GM21528 (cell line): ENCODE measurements at regions not wholly inside any gene's neighbourhood (a gene's known extent, or its start where the extent isn't known, plus 50 kb on each side); places are given as distances from the start of the nearest gene placed in this dataset.
"Not testable (repeated sequence)": the region's sequence is repeated elsewhere in the genome, so short reads cannot be mapped to it uniquely, and the experiment has no call there.

Experiments
- ATAC-seq: cut with Tn5 transposase; IDR thresholded peaks from one replicate; pipeline ENCODE4 v1.9.1; 2021; ENCODE audit warnings: mild to moderate bottlenecking, moderate library complexity; ENCODE audit not compliant: unreplicated experiment, low FRiP score

- ATAC-seq, result no peak
Measured at GRCh38 chr1:182235952-182236650, 155.5 kb downstream of the GLUL start.

GRCh38 chr1:182235604-182235951 is 156.0 kb downstream of the GLUL start:
- no peak for ATAC-seq

- no peak for ATAC-seq
Measured at GRCh38 chr1:182229921-182230491, 161.6 kb downstream of the GLUL start.

- no peak for ATAC-seq
Measured at GRCh38 chr1:182229451-182229850, 162.1 kb downstream of the GLUL start.

- ATAC-seq, result no peak
Measured at GRCh38 chr1:182227864-182228547, 163.6 kb downstream of the GLUL start.

- no peak for ATAC-seq
Measured at GRCh38 chr1:182226618-182227017, 165.0 kb downstream of the GLUL start.

- ATAC-seq, result not testable (repeated sequence)
Measured at GRCh38 chr1:182225755-182226154, 164.2 kb upstream of the ZNF648 start.

GRCh38 chr1:182221990-182222389 is 160.5 kb upstream of the ZNF648 start:
- not testable (repeated sequence) for ATAC-seq

- ATAC-seq, result not testable (repeated sequence)
Measured at GRCh38 chr1:182221367-182221766, 159.9 kb upstream of the ZNF648 start.

GRCh38 chr1:182217967-182218366 is 156.5 kb upstream of the ZNF648 start:
- no peak for ATAC-seq

GRCh38 chr1:182217071-182217470 is 155.6 kb upstream of the ZNF648 start:
- no peak for ATAC-seq

GRCh38 chr1:182215764-182216163 is 154.3 kb upstream of the ZNF648 start:
- ATAC-seq, result no peak

- no peak for ATAC-seq
Measured at GRCh38 chr1:182213163-182213562, 151.7 kb upstream of the ZNF648 start.

- no peak for ATAC-seq
Measured at GRCh38 chr1:182211386-182211785, 149.9 kb upstream of the ZNF648 start.

- no peak for ATAC-seq
Measured at GRCh38 chr1:182210417-182210816, 148.9 kb upstream of the ZNF648 start.

- no peak for ATAC-seq
Measured at GRCh38 chr1:182207300-182207699, 145.8 kb upstream of the ZNF648 start.

- ATAC-seq, result no peak
Measured at GRCh38 chr1:182206626-182207239, 145.2 kb upstream of the ZNF648 start.

- ATAC-seq, result no peak
Measured at GRCh38 chr1:182205351-182206022, 144.0 kb upstream of the ZNF648 start.

- no peak for ATAC-seq
Measured at GRCh38 chr1:182203191-182203875, 141.8 kb upstream of the ZNF648 start.

GRCh38 chr1:182201490-182201889 is 140.0 kb upstream of the ZNF648 start:
- ATAC-seq, result not testable (repeated sequence)
